Lower leg skin (tissue), 4 donors: ENCODE measurements at regions not wholly inside any gene's neighbourhood (a gene's known extent, or its start where the extent isn't known, plus 50 kb on each side); places are given as distances from the start of the nearest gene placed in this dataset.

Source experiments
- DNase-seq, 2 donors: peaks; one replicate each; pipeline ENCODE4 v3.0.0-alpha.2; 2019; ENCODE audit warnings: low spot score in 2 of 2
- H3K4me3 ChIP-seq: fragments of 200-600 bp; sonication (generic); 2 replicates; pipeline ENCODE4 v1.5.1; 2017; ENCODE audit warnings: mild to moderate bottlenecking, low read depth; ENCODE audit not compliant: poor library complexity, severe bottlenecking
- POLR2A ChIP-seq, 2 donors: fragments of 450-650 bp; IDR thresholded peaks; one replicate each; pipeline ENCODE4 v1.6.1; 2016 to 2017; ENCODE audit warnings: antibody characterized with exemption in 2 of 2, mild to moderate bottlenecking in 1 of 2, moderate library complexity in 1 of 2
- WGBS, 2 donors: methylation state at CpG; one replicate each; pipeline ENCODE4 v1.1.5; 2018; 5-methylcytosine and 5-hydroxymethylcytosine counted together
- intact Hi-C: fragments of 100-400 bp; cut with DNase I; formaldehyde crosslinking; loops from one replicate; pipeline ENCODE4 v1.15.0; 2023; ENCODE audit warnings: low total_unique reads
- TF ChIP-seq, protein P1 (sequence below), 3 donors: fragments of 450-650 bp; IDR thresholded peaks; one replicate each; pipeline ENCODE4 v1.5.1; 2016; ENCODE audit warnings: antibody characterized with exemption in 3 of 3, mild to moderate bottlenecking in 3 of 3, moderate library complexity in 2 of 3

DNA sequence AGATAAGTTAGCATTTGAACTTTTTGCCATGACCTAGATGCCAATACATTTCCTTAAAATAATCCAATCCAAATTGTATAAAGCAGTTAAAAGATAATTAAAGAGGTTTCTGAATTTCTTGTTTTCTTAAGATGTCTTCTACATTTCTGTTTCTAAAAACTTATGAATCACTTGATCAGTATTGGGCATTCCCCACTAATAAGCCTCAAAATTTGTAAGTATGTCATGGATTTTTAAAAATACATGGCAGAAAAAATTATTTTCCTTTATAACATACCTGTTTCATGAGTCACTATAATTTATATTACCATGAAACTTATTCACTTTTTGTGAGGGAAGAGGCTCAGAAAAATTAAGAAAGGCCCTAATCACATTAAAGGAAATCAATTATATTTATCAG, 90.3 kb upstream of the TFPI start:
- TF ChIP-seq, protein P1, sequence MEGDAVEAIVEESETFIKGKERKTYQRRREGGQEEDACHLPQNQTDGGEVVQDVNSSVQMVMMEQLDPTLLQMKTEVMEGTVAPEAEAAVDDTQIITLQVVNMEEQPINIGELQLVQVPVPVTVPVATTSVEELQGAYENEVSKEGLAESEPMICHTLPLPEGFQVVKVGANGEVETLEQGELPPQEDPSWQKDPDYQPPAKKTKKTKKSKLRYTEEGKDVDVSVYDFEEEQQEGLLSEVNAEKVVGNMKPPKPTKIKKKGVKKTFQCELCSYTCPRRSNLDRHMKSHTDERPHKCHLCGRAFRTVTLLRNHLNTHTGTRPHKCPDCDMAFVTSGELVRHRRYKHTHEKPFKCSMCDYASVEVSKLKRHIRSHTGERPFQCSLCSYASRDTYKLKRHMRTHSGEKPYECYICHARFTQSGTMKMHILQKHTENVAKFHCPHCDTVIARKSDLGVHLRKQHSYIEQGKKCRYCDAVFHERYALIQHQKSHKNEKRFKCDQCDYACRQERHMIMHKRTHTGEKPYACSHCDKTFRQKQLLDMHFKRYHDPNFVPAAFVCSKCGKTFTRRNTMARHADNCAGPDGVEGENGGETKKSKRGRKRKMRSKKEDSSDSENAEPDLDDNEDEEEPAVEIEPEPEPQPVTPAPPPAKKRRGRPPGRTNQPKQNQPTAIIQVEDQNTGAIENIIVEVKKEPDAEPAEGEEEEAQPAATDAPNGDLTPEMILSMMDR (IDR thresholded peaks at IDR 0.05) = no peak
- TF ChIP-seq POLR2A (IDR thresholded peaks at IDR 0.05) = no peak
- DNase-seq = no peak
- intact Hi-C loops = no loop called here
- H3K4me3 ChIP-seq = no peak overlapping the region

DNA sequence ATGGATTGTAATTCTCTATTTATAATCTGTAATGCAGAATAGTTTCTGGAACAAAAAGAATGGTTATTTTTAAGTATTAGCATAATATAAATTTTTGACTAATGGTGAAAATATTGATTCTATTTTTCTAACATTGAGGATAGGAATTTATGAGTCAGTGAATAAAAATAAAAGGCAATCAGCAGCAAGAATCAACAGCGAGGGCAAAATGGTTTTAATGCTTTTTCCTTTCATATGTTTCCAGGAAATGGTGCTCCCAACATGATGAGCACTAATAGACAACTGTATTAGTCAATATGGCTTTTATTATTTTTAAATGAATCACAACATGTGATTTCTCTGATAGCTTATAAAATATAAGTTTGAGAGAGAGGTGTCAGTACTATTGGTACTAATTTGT, 90.7 kb upstream of the TFPI start:
- TF ChIP-seq, protein P1 (IDR thresholded peaks at IDR 0.05) = no peak
- no peak for TF ChIP-seq POLR2A (IDR thresholded peaks at IDR 0.05)
- intact Hi-C loops = no loop called here
- no peak for DNase-seq
- 15 to 33% methylated on average over 1 of the region's 1 CpG for WGBS, 2 donors
- no peak overlapping the region for H3K4me3 ChIP-seq

DNA sequence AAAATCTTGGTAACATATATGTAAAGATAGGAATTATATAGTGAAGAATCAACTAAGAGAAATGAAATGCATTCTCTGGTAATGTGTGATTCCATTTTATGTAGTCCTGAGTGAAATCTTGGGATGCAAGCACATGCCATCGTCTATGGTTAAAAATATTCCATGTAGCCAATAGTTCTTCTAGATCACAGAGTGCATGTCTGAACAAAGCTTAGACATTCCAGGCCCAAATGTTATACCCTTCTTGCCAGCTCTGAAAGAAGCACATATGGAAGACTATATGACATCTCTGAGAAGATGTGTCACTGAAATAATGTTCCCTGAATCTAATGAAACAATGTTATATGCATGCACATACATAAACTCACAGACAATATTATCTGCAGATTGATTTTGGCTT, 92.3 kb upstream of the TFPI start:
- no peak overlapping the region for H3K4me3 ChIP-seq
- TF ChIP-seq POLR2A (IDR thresholded peaks at IDR 0.05) = no peak
- TF ChIP-seq, protein P1 (IDR thresholded peaks at IDR 0.05) = no peak
- intact Hi-C loops = no loop called here
- 34 to 39% methylated on average over 1 of the region's 1 CpG for WGBS, 2 donors
- no peak for DNase-seq

DNA sequence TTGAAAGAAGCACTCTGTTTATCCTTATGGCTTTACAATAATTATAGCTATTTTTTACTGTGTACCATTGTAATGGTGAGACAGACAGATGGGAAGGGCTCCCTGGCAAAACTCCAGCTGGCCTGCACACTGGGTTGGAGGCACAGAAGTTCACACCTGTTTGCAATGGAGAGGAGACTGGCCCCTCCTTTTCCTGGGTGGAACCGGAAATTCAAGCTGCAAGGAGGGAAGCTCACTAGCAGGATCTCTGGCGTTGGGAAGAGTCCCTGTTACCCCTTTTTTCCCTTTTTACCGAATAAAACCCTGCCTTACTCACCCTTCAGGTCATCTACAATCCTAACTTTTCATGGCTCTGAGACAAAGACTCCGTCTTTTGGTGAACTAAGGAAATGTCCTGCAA, 100.3 kb upstream of the TFPI start:
- no peak for TF ChIP-seq POLR2A (IDR thresholded peaks at IDR 0.05)
- TF ChIP-seq, protein P1 (IDR thresholded peaks at IDR 0.05) = no peak
- WGBS, 2 donors = 50 to 54% methylated on average over 4 of the region's 4 CpGs
- intact Hi-C loops = no loop called here
- no peak for DNase-seq
- H3K4me3 ChIP-seq = no peak overlapping the region

DNA sequence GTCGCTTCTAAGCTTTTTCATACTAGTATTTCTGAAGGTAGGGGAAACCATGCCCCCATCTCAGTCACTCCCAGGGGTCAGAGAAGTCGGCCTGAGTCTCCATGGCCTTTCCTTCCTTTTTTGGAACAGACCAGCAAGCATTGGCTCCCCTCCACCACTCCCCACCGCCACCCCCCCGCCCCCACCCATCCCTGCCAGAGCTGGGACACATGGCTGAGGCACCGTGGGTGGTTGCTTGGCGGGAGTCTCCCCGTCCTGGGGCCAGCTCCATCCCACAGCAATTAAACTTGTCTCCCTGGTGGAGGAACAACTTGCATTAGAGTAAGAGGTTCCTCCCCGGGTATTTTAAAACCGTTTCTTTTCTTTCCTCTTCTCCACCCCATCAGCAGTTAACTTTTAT, 100.8 kb upstream of the TFPI start:
- DNase-seq = no peak
- WGBS, 2 donors = 62 to 67% methylated on average over 9 of the region's 9 CpGs
- no peak overlapping the region for H3K4me3 ChIP-seq
- TF ChIP-seq POLR2A (IDR thresholded peaks at IDR 0.05) = no peak
- TF ChIP-seq, protein P1 (IDR thresholded peaks at IDR 0.05) = no peak
- intact Hi-C loops = no loop called here

DNA sequence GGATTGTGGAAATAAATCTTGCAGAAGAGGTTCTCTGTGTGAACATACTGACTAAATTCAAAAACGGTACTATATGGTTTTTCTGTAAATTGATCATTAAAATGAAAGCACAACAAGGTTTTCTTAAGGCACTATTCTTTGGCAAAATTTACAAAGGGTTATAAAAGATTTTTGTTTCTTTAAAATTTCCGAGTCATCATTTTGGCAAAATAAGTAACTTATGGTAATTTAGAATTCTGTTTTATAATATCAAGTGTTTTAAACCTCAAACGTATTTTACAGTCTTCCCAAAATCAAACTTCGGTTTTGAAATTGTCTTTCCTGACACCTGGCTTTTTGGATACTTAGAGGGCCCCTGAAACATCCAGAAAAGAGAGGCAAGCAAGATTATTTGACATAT, 101.9 kb upstream of the TFPI start:
- no peak overlapping the region for H3K4me3 ChIP-seq
- TF ChIP-seq, protein P1 (IDR thresholded peaks at IDR 0.05) = no peak
- TF ChIP-seq POLR2A (IDR thresholded peaks at IDR 0.05) = no peak
- intact Hi-C loops = no loop called here
- WGBS, 2 donors = 68 to 69% methylated on average over 4 of the region's 4 CpGs
- DNase-seq = no peak
